Hepatocyte (in vitro differentiated cells): ENCODE measurements at regions not wholly inside any gene's neighbourhood (a gene's known extent, or its start where the extent isn't known, plus 50 kb on each side); places are given as distances from the start of the nearest gene placed in this dataset.

ENCODE experiments used
- EZH2 ChIP-seq: fragments of 200-600 bp; sonication (generic); IDR thresholded peaks from 2 replicates; pipeline ENCODE4 v1.6.1; 2016; ENCODE audit warnings: antibody characterized with exemption, mild to moderate bottlenecking, borderline replicate concordance
- TF ChIP-seq, protein P1 (sequence below): fragments of 200-600 bp; sonication (generic); IDR thresholded peaks from 2 replicates; pipeline ENCODE4 v1.5.1; 2016; ENCODE audit warnings: antibody characterized with exemption, mild to moderate bottlenecking; ENCODE audit not compliant: poor library complexity

DNA sequence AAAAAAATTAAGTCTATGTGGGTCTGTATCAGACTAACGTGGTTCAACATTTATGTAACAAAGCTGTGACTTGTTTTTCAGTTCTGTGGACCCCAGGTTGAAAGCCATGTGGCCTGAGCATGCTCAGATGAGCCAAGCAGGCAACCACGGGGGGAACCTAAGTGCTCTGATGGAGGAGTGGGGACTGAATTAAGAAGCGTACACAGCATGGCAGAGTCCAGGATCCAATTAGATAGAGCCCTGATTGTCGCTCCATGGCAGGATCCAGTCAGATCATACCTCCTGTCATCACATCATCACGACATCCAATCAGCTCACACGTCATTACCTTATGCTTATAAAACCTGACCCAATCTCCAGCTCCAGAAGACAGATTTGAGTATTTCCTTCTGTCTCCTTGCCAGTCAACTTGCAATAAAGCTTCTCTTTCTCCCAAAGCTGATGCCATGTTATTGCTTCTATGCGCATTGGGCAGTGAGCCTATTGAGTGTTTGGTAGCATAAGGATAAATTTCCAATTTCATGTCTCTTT is 1013.1 kb upstream of the TMEM132C start:
- TF ChIP-seq, protein P1, sequence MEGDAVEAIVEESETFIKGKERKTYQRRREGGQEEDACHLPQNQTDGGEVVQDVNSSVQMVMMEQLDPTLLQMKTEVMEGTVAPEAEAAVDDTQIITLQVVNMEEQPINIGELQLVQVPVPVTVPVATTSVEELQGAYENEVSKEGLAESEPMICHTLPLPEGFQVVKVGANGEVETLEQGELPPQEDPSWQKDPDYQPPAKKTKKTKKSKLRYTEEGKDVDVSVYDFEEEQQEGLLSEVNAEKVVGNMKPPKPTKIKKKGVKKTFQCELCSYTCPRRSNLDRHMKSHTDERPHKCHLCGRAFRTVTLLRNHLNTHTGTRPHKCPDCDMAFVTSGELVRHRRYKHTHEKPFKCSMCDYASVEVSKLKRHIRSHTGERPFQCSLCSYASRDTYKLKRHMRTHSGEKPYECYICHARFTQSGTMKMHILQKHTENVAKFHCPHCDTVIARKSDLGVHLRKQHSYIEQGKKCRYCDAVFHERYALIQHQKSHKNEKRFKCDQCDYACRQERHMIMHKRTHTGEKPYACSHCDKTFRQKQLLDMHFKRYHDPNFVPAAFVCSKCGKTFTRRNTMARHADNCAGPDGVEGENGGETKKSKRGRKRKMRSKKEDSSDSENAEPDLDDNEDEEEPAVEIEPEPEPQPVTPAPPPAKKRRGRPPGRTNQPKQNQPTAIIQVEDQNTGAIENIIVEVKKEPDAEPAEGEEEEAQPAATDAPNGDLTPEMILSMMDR: no peak
- TF ChIP-seq EZH2: no peak
